ENCODE measurements at regions not wholly inside any gene's neighbourhood (a gene's known extent, or its start where the extent isn't known, plus 50 kb on each side); places are given as distances from the start of the nearest gene placed in this dataset.

DNA sequence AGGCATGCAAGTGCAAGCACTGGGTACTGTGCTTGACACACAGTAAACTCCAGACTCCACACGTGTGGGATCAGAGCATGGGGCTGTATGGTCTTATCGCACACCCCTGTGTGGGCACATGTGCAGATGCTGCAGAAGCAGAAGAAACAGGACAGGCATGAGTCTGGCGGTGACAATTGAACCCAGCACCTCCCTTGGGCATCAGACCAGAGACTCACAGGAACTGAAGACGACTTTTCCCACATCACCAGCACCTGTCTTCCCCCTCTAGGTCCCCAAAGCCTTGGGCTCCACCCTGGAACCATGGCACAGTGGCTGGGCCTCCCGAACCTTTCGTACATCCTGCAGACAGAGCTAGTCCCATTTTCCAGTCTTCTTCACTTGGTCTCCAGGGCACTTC is 126.4 kb upstream of the CDH5 start:
- POLR2A ChIA-PET, result no interaction called here

GRCh38 chr16:66238696-66239095 is 127.8 kb upstream of the CDH5 start:
- no peak for DNase-seq (ENCODE audit: low spot score)
- H3K4me3 ChIP-seq (ENCODE audit: low read depth, low read length, poor library complexity, severe bottlenecking), result no peak overlapping the region
- no peaks in the 10 kb centered on the region for H3K79me2 ChIP-seq (ENCODE audit: insufficient read depth, low read depth, low read length)
- no TSS peak for BruUV-seq (replicated peaks)
- H3K27ac ChIP-seq (ENCODE audit: low read depth, low read length, poor library complexity, severe bottlenecking), result no peak overlapping the region
- no peaks in the 10 kb centered on the region for H3K9me2 ChIP-seq (ENCODE audit: insufficient read depth, low read length)
- H3K36me3 ChIP-seq (ENCODE audit: insufficient read depth, low read length), result no peaks in the 10 kb centered on the region
- no peaks in the 10 kb centered on the region for H3K9me3 ChIP-seq (ENCODE audit: low read length)
- intact Hi-C loops (cut with micrococcal nuclease; ENCODE audit: unreplicated experiment), result no loop called here
- POLR2A ChIA-PET, result no interaction called here
- H4K20me1 ChIP-seq (ENCODE audit: insufficient read depth, low read length), result no peaks in the 10 kb centered on the region
- H3K4me1 ChIP-seq (ENCODE audit: insufficient read depth, low read length, poor library complexity, severe bottlenecking), result no peaks in the 10 kb centered on the region
- CTCF ChIA-PET (ENCODE audit: unreplicated experiment), result no interaction called here
- H3K4me2 ChIP-seq (ENCODE audit: low read length), result no peak overlapping the region
- no peak overlapping the region for H2AFZ ChIP-seq (ENCODE audit: low read length)
- TF ChIP-seq EZH2phosphoT487 (IDR thresholded peaks at IDR 0.05; ENCODE audit: borderline replicate concordance, low read depth, low read length), result no peak
- TF ChIP-seq, protein P1, sequence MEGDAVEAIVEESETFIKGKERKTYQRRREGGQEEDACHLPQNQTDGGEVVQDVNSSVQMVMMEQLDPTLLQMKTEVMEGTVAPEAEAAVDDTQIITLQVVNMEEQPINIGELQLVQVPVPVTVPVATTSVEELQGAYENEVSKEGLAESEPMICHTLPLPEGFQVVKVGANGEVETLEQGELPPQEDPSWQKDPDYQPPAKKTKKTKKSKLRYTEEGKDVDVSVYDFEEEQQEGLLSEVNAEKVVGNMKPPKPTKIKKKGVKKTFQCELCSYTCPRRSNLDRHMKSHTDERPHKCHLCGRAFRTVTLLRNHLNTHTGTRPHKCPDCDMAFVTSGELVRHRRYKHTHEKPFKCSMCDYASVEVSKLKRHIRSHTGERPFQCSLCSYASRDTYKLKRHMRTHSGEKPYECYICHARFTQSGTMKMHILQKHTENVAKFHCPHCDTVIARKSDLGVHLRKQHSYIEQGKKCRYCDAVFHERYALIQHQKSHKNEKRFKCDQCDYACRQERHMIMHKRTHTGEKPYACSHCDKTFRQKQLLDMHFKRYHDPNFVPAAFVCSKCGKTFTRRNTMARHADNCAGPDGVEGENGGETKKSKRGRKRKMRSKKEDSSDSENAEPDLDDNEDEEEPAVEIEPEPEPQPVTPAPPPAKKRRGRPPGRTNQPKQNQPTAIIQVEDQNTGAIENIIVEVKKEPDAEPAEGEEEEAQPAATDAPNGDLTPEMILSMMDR (conservative IDR thresholded peaks at IDR 0.05; ENCODE audit: low read length), result no peak

More for the DNA sequence above, 126.4 kb upstream of the CDH5 start:
- DNase-seq (ENCODE audit: low spot score), result no peak
- no peaks in the 10 kb centered on the region for H3K36me3 ChIP-seq (ENCODE audit: insufficient read depth, low read length)
- no peak overlapping the region for H3K4me2 ChIP-seq (ENCODE audit: low read length)
- no peak overlapping the region for H3K27ac ChIP-seq (ENCODE audit: low read depth, low read length, poor library complexity, severe bottlenecking)
- TF ChIP-seq, protein P1 (conservative IDR thresholded peaks at IDR 0.05; ENCODE audit: low read length), result no peak
- TF ChIP-seq EZH2phosphoT487 (IDR thresholded peaks at IDR 0.05; ENCODE audit: borderline replicate concordance, low read depth, low read length), result no peak
- no peaks in the 10 kb centered on the region for H3K79me2 ChIP-seq (ENCODE audit: insufficient read depth, low read depth, low read length)
- H3K4me1 ChIP-seq (ENCODE audit: insufficient read depth, low read length, poor library complexity, severe bottlenecking), result no peaks in the 10 kb centered on the region
- BruUV-seq (replicated peaks), result no TSS peak
- no peaks in the 10 kb centered on the region for H4K20me1 ChIP-seq (ENCODE audit: insufficient read depth, low read length)
- H3K9me2 ChIP-seq (ENCODE audit: insufficient read depth, low read length), result no peaks in the 10 kb centered on the region
- intact Hi-C loops (cut with micrococcal nuclease; ENCODE audit: unreplicated experiment), result no loop called here
- CTCF ChIA-PET (ENCODE audit: unreplicated experiment), result no interaction called here
- H3K4me3 ChIP-seq (ENCODE audit: low read depth, low read length, poor library complexity, severe bottlenecking), result no peak overlapping the region
- no peak overlapping the region for H2AFZ ChIP-seq (ENCODE audit: low read length)
- no peaks in the 10 kb centered on the region for H3K9me3 ChIP-seq (ENCODE audit: low read length)

GRCh38 chr16:66236301-66236700 is 130.2 kb upstream of the CDH5 start:
- Histone ChIP-seq H3K9me3 (ENCODE audit: low read length) (no peaks in the 10 kb centered on the region), H4K20me1 (ENCODE audit: insufficient read depth, low read length) (no peaks in the 10 kb centered on the region), H3K27ac (ENCODE audit: low read depth, low read length, poor library complexity, severe bottlenecking) (no peak overlapping the region), H3K4me3 (ENCODE audit: low read depth, low read length, poor library complexity, severe bottlenecking) (no peak overlapping the region), H3K36me3 (ENCODE audit: insufficient read depth, low read length) (no peaks in the 10 kb centered on the region), H3K79me2 (ENCODE audit: insufficient read depth, low read depth, low read length) (no peaks in the 10 kb centered on the region), H2AFZ (ENCODE audit: low read length) (no peak overlapping the region), H3K9me2 (ENCODE audit: insufficient read depth, low read length) (no peaks in the 10 kb centered on the region), H3K4me2 (ENCODE audit: low read length) (no peak overlapping the region), H3K4me1 (ENCODE audit: insufficient read depth, low read length, poor library complexity, severe bottlenecking) (no peaks in the 10 kb centered on the region)
- ChIA-PET CTCF (ENCODE audit: unreplicated experiment) (no interaction called here), POLR2A (interaction anchor here (0.6 kb wide), 1 partner anchor 699 kb away, joined by 3 read pairs; no protein-coding TSS in a partner anchor)
- no peak for TF ChIP-seq EZH2phosphoT487 (IDR thresholded peaks at IDR 0.05; ENCODE audit: borderline replicate concordance, low read depth, low read length)
- intact Hi-C loops (cut with micrococcal nuclease; ENCODE audit: unreplicated experiment), result no loop called here
- BruUV-seq (replicated peaks), result no TSS peak
- no peak for DNase-seq (ENCODE audit: low spot score)
